AG10803 (cell line): ENCODE measurements at regions not wholly inside any gene's neighbourhood (a gene's known extent, or its start where the extent isn't known, plus 50 kb on each side); places are given as distances from the start of the nearest gene placed in this dataset.

Experiments
- DNase-seq: peaks from one replicate; pipeline ENCODE4 v3.0.0; 2010; ENCODE audit warnings: low read depth
- H3K4me3 ChIP-seq: 2 replicates; pipeline ENCODE4 v1.5.1; 2011; ENCODE audit warnings: mild to moderate bottlenecking, low read length, control low read depth
- TF ChIP-seq, protein P1 (sequence below): conservative IDR thresholded peaks from 2 replicates; pipeline ENCODE4 v1.5.1; 2011; ENCODE audit warnings: mild to moderate bottlenecking, low read length, control low read depth, inconsistent platforms

- DNase-seq, result peak; percentile 44
- TF ChIP-seq, protein P1, sequence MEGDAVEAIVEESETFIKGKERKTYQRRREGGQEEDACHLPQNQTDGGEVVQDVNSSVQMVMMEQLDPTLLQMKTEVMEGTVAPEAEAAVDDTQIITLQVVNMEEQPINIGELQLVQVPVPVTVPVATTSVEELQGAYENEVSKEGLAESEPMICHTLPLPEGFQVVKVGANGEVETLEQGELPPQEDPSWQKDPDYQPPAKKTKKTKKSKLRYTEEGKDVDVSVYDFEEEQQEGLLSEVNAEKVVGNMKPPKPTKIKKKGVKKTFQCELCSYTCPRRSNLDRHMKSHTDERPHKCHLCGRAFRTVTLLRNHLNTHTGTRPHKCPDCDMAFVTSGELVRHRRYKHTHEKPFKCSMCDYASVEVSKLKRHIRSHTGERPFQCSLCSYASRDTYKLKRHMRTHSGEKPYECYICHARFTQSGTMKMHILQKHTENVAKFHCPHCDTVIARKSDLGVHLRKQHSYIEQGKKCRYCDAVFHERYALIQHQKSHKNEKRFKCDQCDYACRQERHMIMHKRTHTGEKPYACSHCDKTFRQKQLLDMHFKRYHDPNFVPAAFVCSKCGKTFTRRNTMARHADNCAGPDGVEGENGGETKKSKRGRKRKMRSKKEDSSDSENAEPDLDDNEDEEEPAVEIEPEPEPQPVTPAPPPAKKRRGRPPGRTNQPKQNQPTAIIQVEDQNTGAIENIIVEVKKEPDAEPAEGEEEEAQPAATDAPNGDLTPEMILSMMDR, result no peak
- H3K4me3 ChIP-seq, result no peak overlapping the region
Observed at GRCh38 chr4:140250989-140251552, 97.1 kb upstream of the MAML3 start.

DNA sequence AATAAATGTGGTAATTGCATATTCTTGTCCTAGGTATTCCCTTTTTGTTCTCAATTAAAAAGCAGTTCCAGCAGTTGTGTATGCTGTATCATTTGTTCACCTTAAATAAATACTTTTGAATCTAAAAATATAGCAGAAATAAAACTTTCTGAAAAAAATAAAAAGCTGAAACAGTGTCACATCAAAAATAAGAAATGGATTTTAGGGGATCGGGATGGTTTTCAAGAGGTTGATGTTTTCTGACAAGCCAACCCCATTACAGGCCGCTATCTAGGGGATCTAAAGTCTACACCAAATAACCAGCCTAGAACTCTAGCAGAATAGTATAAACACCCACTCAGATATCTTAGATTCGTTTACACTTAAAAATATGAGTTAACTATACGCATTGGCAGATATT is 95.4 kb upstream of the MAML3 start:
- TF ChIP-seq, protein P1, result no peak
- DNase-seq, result peak; percentile 47
- H3K4me3 ChIP-seq, result no peak overlapping the region

GRCh38 chr4:140247237-140247636 is 93.3 kb upstream of the MAML3 start:
- DNase-seq, result no peak
- no peak overlapping the region for H3K4me3 ChIP-seq
- TF ChIP-seq, protein P1, result no peak

GRCh38 chr4:140246216-140246615 is 92.2 kb upstream of the MAML3 start:
- TF ChIP-seq, protein P1, result no peak
- no peak overlapping the region for H3K4me3 ChIP-seq
- peak; percentile 57 for DNase-seq

DNA sequence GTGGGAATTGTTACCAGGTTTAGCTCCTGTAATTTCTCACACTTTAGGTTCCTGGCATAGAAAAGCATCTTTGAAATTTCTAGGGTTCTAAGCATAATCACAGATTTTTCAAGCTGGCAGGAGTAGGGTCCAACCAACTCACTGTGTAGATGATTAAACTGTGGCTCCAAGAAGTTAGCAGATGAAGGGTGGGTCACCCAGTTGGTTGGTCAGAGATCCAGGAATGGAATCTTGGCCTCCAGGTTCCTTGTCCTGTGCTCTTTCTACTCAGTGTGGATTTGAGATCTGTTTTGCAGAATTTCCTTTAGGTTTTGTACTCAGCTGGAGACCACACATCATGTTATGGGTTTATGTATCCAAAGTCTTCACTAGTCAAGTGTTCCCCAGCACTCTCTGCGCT is 90.3 kb upstream of the MAML3 start:
- TF ChIP-seq, protein P1, result no peak

GRCh38 chr4:140243278-140243753 is 89.3 kb upstream of the MAML3 start:
- no peak for DNase-seq
- no peak overlapping the region for H3K4me3 ChIP-seq
- TF ChIP-seq, protein P1, result no peak

More for the DNA sequence above, 90.3 kb upstream of the MAML3 start:
- no peak overlapping the region for H3K4me3 ChIP-seq
- no peak for DNase-seq
